Liver (tissue), 8 donors: ENCODE measurements at regions not wholly inside any gene's neighbourhood (a gene's known extent, or its start where the extent isn't known, plus 50 kb on each side); places are given as distances from the start of the nearest gene placed in this dataset.

Source experiments
- DNase-seq: peaks from one replicate; pipeline ENCODE4 v3.0.0-alpha.2; 2017; ENCODE audit warnings: low spot score
- H3K27ac ChIP-seq, 2 donors: one replicate each; pipeline ENCODE4 v1.7.0; 2013; ENCODE audit warnings: inconsistent platforms in 2 of 2, low read length in 2 of 2, control low read depth in 1 of 2, low read depth in 1 of 2, mild to moderate bottlenecking in 1 of 2
- H3K27me3 ChIP-seq, 4 donors: one replicate each; pipeline versions ENCODE4 v1.6.1 to v1.7.0; 2013; ENCODE audit warnings: low read length in 3 of 4, inconsistent platforms in 1 of 4, mild to moderate bottlenecking in 1 of 4, moderate library complexity in 1 of 4; ENCODE audit not compliant: control insufficient read depth in 4 of 4, insufficient read depth in 4 of 4
- H3K36me3 ChIP-seq, 4 donors: one replicate each; pipeline versions ENCODE4 v1.6.1 to v1.7.0; 2013; ENCODE audit warnings: low read length in 3 of 4, mild to moderate bottlenecking in 3 of 4, low read depth in 1 of 4, moderate library complexity in 1 of 4; ENCODE audit not compliant: control insufficient read depth in 4 of 4, insufficient read depth in 3 of 4
- H3K4me1 ChIP-seq, 4 donors: one replicate each; pipeline versions ENCODE4 v1.6.1 to v1.7.0; 2013; ENCODE audit warnings: low read length in 3 of 4, mild to moderate bottlenecking in 3 of 4, moderate library complexity in 1 of 4; ENCODE audit not compliant: control insufficient read depth in 4 of 4, insufficient read depth in 4 of 4
- H3K4me3 ChIP-seq, 3 donors: one replicate each; pipeline versions ENCODE4 v1.6.1 to v1.7.0; 2013; ENCODE audit warnings: low read length in 3 of 3, control low read depth in 1 of 3, low read depth in 1 of 3, mild to moderate bottlenecking in 1 of 3
- H3K9ac ChIP-seq, 2 donors: one replicate each; pipeline ENCODE4 v1.7.0; 2013; ENCODE audit warnings: low read length in 2 of 2, mild to moderate bottlenecking in 2 of 2, moderate library complexity in 2 of 2, control low read depth in 1 of 2, low read depth in 1 of 2
- H3K9me3 ChIP-seq, 4 donors: one replicate each; pipeline versions ENCODE4 v1.6.1 to v1.7.0; 2013; ENCODE audit warnings: low read length in 3 of 4; ENCODE audit not compliant: control insufficient read depth in 4 of 4
- ATF3 ChIP-seq: IDR thresholded peaks from 2 replicates; pipeline ENCODE4 v1.6.1; 2016; ENCODE audit warnings: antibody characterized with exemption
- CTCF ChIP-seq: fragments of 150-350 bp; IDR thresholded peaks from 2 replicates; pipeline ENCODE4 v1.5.1; 2017; ENCODE audit warnings: improper control_type of control experiment, low read depth, low read length; ENCODE audit not compliant: missing input control
- EGR1 ChIP-seq, 2 donors: IDR thresholded peaks; 2 replicates each; pipeline ENCODE4 v1.6.1; 2016 to 2018; ENCODE audit warnings: antibody characterized with exemption in 2 of 2, low read depth in 2 of 2
- FOXA1 ChIP-seq: IDR thresholded peaks from 2 replicates; pipeline ENCODE4 v1.6.1; 2016; ENCODE audit warnings: antibody characterized with exemption
- FOXA2 ChIP-seq: IDR thresholded peaks from 2 replicates; pipeline ENCODE4 v1.6.1; 2016; ENCODE audit warnings: antibody characterized with exemption
- GABPA ChIP-seq, 2 donors: IDR thresholded peaks in 1 of 2; conservative IDR thresholded peaks in 1 of 2; 2 replicates each; pipeline ENCODE4 v1.6.1; 2016; ENCODE audit warnings: antibody characterized with exemption in 2 of 2, mild to moderate bottlenecking in 1 of 2, moderate library complexity in 1 of 2
- HNF4A ChIP-seq, 2 donors: conservative IDR thresholded peaks; 2 replicates each; pipeline ENCODE4 v1.6.1; 2016; ENCODE audit warnings: antibody characterized with exemption in 2 of 2, mild to moderate bottlenecking in 2 of 2
- HNF4G ChIP-seq: IDR thresholded peaks from 2 replicates; pipeline ENCODE4 v1.6.1; 2016; ENCODE audit warnings: antibody characterized with exemption
- JUND ChIP-seq, 2 donors: IDR thresholded peaks; 2 replicates each; pipeline ENCODE4 v1.6.1; 2016; ENCODE audit warnings: antibody characterized with exemption in 2 of 2
- MAX ChIP-seq: IDR thresholded peaks from 2 replicates; pipeline ENCODE4 v1.6.1; 2016; ENCODE audit warnings: antibody characterized with exemption
- NR2F2 ChIP-seq: IDR thresholded peaks from 2 replicates; pipeline ENCODE4 v1.6.1; 2016; ENCODE audit warnings: antibody characterized with exemption
- RAD21 ChIP-seq, 2 donors: IDR thresholded peaks; 2 replicates each; pipeline ENCODE4 v1.6.1; 2016; ENCODE audit warnings: antibody characterized with exemption in 2 of 2, mild to moderate bottlenecking in 2 of 2
- RXRA ChIP-seq, 2 donors: IDR thresholded peaks; 2 replicates each; pipeline ENCODE4 v1.6.1; 2017 to 2018; ENCODE audit warnings: antibody characterized with exemption in 2 of 2, mild to moderate bottlenecking in 1 of 2
- SP1 ChIP-seq: IDR thresholded peaks from 2 replicates; pipeline ENCODE4 v1.6.1; 2018; ENCODE audit warnings: antibody characterized with exemption, mild to moderate bottlenecking
- TAF1 ChIP-seq: conservative IDR thresholded peaks from 2 replicates; pipeline ENCODE4 v1.6.1; 2016; ENCODE audit warnings: antibody characterized with exemption, mild to moderate bottlenecking
- YY1 ChIP-seq: IDR thresholded peaks from 2 replicates; pipeline ENCODE4 v1.6.1; 2016; ENCODE audit warnings: antibody characterized with exemption, mild to moderate bottlenecking
- WGBS: extraction: QIAGEN DNeasy Blood & Tissue Kit; methylation state at CpG from one replicate; pipeline ENCODE4 v1.1.7; 2013; 5-methylcytosine and 5-hydroxymethylcytosine counted together
- TF ChIP-seq, protein P1 (sequence below): IDR thresholded peaks from 2 replicates; pipeline ENCODE4 v1.6.1; 2016; ENCODE audit warnings: antibody characterized with exemption
- TF ChIP-seq, protein P2 (sequence below): IDR thresholded peaks from 2 replicates; pipeline ENCODE4 v1.6.1; 2016; ENCODE audit warnings: antibody characterized with exemption, mild to moderate bottlenecking
- donor health status: healthy.
- donor health status: healthy.
- donor health status: healthy.
- donor health status: healthy.
- donor health status: healthy.

GRCh38 chr15:26477044-26477443, 295.8 kb downstream of the GABRB3 start:
- Histone ChIP-seq H3K4me3 (no peak overlapping the region), H3K27me3 (peaks cover 0 to 3% (median 0%) of the 10 kb centered on the region in 4 donors), H3K27ac (no peak overlapping the region), H3K9me3 (peaks cover 0 to 8% (median 3%) of the 10 kb centered on the region in 4 donors), H3K36me3 (no peaks in the 10 kb centered on the region), H3K4me1 (no peaks in the 10 kb centered on the region), H3K9ac (no peak overlapping the region)
- TF ChIP-seq MAX (no peak), NR2F2 (no peak), YY1 (no peak), HNF4A (conservative IDR thresholded peaks at IDR 0.05) (no peak), JUND (IDR thresholded peaks at IDR 0.05) (no peak), FOXA1 (no peak), EGR1 (IDR thresholded peaks at IDR 0.05; ENCODE audit: low read depth in 2 of 2) (no peak), SP1 (no peak), ATF3 (no peak), GABPA (IDR thresholded peaks at IDR 0.05 in 1 of 2, conservative IDR thresholded peaks at IDR 0.05 in 1 of 2) (no peak), RXRA (IDR thresholded peaks at IDR 0.05) (no peak), TAF1 (no peak), HNF4G (no peak), RAD21 (IDR thresholded peaks at IDR 0.05) (no peak), CTCF (no peak), FOXA2 (no peak)
- TF ChIP-seq, protein P1, sequence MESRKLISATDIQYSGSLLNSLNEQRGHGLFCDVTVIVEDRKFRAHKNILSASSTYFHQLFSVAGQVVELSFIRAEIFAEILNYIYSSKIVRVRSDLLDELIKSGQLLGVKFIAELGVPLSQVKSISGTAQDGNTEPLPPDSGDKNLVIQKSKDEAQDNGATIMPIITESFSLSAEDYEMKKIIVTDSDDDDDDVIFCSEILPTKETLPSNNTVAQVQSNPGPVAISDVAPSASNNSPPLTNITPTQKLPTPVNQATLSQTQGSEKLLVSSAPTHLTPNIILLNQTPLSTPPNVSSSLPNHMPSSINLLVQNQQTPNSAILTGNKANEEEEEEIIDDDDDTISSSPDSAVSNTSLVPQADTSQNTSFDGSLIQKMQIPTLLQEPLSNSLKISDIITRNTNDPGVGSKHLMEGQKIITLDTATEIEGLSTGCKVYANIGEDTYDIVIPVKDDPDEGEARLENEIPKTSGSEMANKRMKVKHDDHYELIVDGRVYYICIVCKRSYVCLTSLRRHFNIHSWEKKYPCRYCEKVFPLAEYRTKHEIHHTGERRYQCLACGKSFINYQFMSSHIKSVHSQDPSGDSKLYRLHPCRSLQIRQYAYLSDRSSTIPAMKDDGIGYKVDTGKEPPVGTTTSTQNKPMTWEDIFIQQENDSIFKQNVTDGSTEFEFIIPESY: no peak
- TF ChIP-seq, protein P2, sequence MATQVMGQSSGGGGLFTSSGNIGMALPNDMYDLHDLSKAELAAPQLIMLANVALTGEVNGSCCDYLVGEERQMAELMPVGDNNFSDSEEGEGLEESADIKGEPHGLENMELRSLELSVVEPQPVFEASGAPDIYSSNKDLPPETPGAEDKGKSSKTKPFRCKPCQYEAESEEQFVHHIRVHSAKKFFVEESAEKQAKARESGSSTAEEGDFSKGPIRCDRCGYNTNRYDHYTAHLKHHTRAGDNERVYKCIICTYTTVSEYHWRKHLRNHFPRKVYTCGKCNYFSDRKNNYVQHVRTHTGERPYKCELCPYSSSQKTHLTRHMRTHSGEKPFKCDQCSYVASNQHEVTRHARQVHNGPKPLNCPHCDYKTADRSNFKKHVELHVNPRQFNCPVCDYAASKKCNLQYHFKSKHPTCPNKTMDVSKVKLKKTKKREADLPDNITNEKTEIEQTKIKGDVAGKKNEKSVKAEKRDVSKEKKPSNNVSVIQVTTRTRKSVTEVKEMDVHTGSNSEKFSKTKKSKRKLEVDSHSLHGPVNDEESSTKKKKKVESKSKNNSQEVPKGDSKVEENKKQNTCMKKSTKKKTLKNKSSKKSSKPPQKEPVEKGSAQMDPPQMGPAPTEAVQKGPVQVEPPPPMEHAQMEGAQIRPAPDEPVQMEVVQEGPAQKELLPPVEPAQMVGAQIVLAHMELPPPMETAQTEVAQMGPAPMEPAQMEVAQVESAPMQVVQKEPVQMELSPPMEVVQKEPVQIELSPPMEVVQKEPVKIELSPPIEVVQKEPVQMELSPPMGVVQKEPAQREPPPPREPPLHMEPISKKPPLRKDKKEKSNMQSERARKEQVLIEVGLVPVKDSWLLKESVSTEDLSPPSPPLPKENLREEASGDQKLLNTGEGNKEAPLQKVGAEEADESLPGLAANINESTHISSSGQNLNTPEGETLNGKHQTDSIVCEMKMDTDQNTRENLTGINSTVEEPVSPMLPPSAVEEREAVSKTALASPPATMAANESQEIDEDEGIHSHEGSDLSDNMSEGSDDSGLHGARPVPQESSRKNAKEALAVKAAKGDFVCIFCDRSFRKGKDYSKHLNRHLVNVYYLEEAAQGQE: no peak
- DNase-seq: no peak
- WGBS: 81% methylated on average over 5 of the region's 5 CpGs
